ENCODE measurements at regions not wholly inside any gene's neighbourhood (a gene's known extent, or its start where the extent isn't known, plus 50 kb on each side); places are given as distances from the start of the nearest gene placed in this dataset.

DNA sequence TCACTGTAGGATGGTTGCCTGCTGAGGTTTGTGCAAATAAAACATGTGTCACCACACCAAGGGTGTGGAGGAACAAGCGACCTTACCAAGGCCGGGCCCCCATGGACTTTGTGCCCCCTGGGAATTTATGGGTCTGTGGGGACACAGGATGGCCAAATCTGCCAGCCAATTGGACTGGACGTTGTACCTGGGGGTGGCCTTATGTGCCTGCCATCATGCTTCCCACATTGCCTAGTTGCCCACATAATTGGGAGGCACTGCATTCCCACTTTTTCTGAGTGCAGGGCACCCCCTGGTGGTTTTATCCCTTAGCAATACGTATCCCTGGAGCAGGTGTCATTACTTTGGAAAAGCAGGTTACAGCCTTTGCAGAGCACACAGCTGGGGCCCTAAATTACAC, 92.6 kb upstream of the TMPO start:
- TF ChIP-seq CTCF (IDR thresholded peaks at IDR 0.05) (peak in 1 of 7 experiments; percentile 7), POLR2A (IDR thresholded peaks at IDR 0.05) (no peak), POLR2AphosphoS5 (IDR thresholded peaks at IDR 0.05) (no peak)

All from stomach (tissue), 4 donors.